Activated CD4-positive, alpha-beta T cell treated with anti-CD3 and anti-CD28 coated beads for 48 hours (primary cell): ENCODE measurements at regions not wholly inside any gene's neighbourhood (a gene's known extent, or its start where the extent isn't known, plus 50 kb on each side); places are given as distances from the start of the nearest gene placed in this dataset.
A peak's percentile ranks its signal among the peaks of the same experiment; 100 is the strongest.

Experiments
- DNase-seq: peaks from one replicate; pipeline ENCODE4 v3.0.0-alpha.2; 2020

DNA sequence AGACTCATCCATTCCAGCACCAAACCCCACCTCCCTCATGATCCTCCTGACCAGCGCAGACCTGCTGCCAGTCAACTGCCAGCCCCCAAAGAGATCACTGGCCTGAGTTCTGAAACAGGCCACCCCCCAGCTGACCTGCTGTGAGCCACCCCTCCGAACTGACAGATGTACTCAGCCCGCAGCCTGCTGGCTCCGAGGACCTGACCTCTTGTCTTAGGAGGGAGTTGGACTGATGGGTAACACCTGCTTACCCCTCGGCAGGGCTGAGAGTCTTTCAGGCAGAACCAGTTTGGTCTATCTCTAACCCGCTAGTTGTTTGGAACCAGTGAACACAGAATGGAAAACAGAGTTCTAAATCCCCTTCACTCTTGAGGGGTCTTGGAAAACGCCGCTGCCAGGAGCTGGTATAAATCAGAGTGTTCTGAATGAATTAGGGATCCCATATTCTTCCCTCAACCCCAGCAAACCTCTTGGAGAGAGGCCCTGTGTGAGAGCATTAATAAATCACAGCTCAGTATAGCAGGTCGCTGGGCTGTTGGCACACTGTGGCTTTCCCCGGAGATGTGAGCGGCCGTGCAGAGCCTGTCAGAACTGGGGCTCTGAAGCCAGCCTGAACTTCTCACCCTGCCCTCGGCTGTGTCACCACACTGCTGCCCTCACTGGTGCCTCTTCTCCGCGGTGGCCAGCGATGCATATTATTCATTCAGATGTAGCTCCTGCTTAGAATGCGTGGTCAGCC lies 165.1 kb upstream of the NCAM1 start:
- DNase-seq = no peak

DNA sequence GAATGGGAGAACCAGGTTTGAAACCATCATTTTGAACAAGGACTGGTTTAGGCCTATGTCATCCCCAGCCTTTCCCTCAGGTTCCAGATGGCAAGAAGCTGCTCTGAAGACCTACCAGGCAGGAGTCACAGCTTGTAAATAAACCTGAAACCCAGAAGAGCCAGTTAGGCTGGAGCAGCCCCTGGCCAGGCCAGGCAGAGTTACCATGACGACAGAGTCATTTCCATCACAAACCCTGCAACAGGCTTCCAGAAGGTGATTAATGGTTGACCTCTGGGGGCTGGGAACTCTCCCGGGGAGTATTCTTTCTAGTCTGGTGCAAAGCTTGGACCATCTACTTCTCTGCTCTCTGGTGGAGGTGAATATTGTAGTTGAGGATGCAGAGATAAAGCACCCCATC lies 164.1 kb upstream of the NCAM1 start:
- no peak for DNase-seq

DNA sequence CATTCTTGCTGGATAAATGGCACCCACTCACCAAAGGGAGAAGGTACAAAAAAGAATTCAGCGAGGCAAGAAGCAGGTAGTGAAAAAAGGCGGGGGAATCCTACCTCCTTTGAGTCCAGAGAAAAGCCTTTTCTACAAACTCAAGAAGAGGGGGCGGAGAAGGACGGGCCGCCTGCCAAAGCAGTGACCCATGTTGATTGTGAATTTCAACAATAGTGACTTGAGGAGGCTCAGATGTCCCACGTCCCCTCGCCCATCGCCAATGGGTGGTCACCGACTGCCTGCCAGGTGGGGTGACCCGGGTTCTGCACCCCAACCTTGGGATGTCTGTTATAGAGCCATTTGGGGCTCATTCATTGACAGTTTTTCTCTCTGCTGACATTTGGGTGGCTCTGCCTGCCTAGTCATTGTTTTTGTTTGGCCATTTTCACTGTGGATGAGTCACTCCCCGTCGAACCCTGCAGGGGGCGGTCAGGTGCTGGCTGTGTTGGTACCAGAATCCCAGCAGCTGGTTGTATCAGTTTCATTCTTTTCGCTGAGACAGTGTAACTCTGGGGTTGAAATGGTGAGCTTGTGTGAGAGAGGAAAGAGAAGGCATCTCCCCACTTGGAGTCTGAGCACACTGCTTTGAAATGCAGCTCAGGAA lies 163.4 kb upstream of the NCAM1 start:
- DNase-seq = peak; percentile 49

DNA sequence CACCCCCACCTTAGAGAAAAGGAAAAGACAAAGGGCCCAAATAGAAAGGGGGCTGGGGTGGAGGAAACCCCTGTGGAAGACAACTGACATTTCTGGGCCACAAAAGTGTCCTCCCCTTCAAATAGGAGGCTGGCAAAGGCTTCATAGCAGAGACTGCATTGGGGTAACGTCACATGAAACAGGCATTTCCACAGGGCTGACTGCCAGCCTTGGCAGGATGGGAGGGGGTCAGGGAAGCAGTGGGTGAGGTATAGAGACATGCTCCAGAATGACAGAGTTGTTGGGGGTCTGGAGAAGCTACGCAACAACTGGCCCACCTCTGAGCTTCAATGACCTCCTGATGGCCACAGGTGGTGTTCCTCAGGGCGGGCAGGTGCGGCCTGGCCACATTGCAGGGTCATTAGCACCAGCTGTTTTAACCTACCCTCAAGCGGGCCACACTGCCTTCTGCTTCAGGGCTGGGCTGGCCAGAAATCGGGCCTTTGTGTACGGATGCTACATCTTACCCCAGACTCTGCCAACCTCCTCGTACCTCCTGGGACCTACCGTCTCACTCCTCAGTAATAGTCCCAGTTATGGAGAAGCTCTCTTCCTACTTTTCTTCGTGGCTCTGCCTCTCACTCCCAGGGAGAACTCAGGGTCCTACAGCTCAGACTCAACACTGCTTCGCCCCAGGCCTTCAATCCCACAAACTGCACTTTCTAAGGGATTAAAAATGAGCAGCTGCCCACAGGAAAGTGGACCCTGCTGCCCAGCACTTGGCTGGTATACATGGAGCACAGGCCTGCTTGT lies 160.0 kb upstream of the NCAM1 start:
- DNase-seq = no peak

DNA sequence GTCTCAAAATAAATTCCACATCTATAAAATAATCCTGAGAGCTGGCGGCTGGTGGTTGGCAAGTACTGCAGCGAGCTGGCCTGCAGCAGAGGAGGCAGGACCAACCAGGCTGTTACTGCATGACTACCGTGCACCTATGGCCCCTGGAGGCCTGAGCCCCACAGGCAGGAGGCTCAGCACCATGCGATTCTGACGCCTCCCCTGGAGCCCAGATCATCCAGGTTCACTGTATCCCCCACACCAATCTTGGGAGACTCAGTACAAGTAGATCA lies 159.5 kb upstream of the NCAM1 start:
- no peak for DNase-seq

DNA sequence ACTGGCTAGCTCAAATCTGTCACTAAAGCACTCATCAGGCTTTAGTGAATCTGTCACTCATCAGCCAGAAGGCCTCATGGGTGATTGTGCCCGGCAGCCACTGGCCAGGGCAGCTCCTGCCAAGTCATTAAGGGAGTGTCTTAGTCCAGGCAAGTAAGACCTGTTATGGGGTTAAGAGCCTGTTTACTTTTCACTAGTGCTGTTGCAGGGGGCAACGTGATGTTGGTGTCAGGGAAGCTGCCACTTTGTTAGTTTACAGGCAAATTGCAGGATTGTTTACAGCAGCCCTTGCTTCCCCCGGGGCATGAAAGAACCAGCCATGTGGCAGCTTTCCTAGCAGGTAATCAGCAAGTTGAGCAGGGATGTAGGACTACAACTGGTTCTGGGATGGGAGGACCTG lies 155.6 kb upstream of the NCAM1 start:
- no peak for DNase-seq

DNA sequence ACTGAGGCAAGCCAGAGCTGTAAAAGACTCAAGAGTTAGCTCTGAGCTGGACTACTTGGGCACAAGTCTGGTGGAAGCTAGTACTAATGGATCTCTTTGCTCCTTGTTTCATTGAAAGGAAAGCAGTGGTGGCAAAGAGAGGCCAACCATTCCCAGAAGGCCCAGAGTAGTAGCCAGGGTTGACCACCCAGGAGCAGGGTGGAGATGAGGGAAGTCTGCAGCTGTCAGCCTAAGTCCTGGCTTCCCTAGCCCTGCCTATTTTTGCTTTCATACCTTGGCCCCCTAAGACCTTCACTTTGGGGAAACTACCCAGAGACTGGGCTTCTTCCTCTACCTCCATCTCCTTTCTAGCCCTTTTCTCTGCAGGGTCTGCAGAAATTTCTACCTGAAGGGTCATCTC lies 155.0 kb upstream of the NCAM1 start:
- DNase-seq = no peak

DNA sequence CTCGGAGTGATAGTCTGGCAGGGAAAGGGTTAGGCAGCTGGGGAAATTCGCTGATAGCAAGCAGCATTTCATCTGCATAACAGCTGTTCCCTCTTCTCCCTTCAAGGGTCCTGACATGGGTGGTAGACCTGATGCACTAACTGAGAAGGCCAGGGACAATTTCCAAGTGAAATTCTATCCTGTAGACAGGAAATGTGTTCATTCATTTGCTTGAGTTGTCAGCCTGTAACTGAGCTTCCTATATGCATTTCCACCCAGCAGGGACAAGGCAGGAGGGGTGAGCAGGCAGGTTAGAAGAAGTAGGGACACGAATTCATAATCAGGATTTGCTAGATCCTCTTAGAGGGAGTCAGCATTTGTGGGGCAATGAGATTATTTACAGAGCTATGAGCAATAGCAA lies 154.3 kb upstream of the NCAM1 start:
- DNase-seq = no peak

DNA sequence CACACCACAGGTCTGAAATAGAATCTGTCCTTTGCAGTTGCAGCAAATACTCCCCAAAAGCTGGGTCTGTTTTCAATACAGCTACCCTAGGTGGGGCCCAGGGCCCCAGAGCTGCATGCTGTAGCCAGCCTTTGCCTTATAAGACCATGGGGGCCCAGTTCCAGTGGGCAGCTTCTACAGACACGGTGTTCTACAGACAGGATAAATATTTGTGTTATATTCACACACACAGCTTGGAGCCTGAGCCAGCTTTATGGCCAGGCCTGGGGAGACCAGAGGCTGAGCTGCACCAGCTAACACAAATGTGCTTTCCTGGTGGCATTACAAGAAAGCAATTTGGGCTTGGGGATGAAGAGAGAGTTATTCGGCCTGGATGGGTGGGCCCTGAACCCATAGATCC lies 151.8 kb upstream of the NCAM1 start:
- DNase-seq = no peak

DNA sequence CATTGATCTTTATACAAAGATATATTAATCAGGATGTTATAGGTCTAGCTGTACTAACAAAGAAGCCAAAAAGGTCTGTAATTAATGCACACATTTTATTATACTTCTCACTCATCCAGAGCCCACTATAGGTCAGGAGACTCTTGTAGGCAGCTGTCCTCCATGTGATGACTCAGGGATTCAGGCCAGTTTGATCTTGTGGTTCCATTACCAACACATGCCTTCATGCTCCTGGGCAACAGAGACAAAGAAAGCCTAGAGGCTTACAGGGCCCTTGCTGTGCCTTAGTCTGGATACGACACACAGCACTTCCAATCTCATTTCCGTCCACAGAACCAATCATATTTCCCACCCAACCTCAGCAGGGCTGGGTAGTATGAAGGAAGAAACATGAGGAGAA lies 150.3 kb upstream of the NCAM1 start:
- DNase-seq = no peak

DNA sequence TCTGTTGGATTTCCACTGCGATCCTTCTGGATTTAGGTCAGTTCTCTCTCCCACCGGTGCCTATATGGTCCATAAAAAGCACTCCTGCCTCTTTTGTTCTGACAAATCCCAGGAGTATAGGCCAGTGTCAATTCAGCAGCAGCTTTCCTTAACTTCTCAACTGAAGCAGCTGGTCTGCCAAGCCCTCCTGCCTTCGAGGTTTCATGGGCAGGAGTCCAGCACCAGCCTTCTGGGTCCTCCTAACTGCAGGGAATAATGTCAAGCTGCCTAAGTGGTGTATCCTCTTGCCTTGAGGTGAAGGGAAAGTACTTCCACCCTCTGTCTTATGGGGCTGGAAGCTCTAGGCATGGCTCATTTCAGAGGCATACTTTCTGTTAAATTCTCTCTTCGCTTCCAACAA lies 149.4 kb upstream of the NCAM1 start:
- DNase-seq = no peak

DNA sequence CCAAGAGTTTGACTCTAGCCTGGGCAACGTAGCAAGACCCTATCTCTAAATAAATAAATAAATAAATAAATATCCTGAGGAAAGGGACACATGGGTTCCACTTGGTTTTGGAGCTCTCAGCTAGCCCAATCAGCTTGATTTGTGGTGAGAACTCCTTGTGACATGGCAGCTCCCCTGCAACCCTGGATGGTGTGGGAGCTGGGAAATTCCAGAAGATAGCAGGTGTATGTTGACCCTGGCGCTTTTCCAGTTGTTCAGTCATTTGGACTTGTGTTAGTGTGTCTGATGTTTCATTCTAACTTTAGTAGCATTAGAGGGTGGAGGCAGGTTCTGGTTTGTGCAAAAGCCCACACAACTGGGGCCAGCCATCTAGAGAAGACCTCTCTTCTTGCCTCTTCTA lies 148.5 kb upstream of the NCAM1 start:
- DNase-seq = no peak

DNA sequence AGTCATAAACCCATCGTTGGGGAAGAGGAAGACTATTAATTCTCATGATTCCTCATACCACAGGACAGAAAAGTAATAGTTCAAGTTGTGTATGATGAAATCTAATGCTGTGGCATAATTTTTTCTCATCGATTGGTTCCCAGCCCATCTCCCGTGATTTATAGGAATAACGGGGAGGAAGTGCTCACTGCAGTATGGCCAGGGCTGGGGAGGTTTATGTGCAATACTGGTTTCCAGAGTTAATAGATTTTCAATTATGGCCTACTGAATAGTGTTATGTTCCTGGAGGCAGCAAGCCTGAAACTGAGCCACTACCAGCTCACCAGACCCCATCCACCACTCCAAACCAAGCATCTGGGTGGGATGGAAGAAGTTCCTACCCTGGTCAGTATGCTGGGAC lies 147.1 kb upstream of the NCAM1 start:
- no peak for DNase-seq

DNA sequence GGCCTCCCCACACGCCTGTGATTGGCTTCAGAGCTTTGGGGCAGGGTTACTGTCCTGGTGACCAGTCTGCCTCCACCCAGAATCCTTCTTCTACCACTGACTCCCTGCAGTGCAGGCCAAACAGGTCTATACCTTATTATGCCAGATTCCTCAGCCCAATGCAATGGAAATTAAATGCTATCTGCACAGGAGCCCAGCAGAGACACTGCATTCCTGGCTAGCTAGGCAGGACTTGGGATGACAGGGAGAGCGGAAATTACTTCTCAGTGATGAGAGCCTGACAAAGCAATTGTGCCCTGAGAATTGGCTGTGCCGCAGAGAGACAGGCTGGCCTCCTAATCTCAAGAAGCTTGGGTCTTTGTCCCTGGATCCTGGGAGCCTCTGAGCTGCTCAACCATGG lies 143.8 kb upstream of the NCAM1 start:
- DNase-seq = no peak

DNA sequence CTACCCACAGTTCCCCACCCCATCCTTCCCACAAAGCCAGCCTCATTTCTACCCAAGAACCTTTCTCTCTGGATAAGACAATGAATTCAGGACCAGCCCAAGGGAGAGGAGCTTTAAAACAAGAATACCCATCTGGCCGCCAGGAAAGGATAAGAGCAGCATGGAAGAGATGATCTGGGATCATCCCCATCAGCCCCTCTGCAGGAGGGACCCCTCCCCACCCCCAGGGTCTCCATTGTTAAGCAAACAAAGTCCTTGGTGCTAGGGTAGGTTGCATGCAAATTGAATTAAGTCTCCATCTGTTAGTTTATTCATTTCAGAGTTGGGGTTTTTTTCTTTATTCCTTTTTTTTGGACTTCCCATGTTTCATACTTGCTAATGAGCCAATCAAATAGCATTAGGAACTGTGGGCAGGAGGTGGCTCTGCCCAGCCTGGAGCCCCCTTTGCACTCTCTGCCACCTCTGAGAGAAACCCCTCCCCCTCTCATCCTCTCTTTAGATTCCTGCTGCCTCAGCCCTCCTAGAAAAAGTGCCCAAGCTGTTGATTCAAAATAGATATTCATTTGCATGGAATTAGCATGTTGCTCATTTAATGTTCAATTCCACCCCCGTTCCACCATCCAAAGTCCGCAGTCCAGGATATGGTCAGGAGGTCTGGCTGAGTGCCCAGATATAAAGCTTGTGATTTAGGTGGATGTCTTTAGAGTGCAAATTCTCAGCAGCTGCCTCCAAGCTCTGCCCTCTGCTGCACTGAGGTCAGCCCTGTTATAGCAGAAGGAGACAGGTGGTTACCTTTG lies 138.5 kb upstream of the NCAM1 start:
- DNase-seq = no peak

DNA sequence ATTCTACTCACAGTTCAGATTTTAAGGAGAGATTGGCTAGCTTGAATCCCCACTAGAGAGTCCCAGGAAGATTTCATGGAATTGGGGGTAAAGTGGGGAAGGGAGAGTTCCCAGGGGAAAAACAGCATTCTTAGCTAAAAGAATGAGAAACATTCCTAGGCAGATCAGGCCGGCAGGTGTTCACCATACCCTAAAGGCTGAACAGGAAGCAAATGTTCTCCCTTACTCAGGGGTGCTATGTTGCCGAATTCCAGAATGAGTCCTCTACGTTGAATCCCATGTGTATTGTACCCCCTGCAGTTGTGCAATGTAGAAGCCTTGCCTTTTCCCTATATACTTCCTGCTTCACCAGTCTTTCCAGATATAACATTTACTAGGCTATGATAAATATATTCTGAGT lies 135.2 kb upstream of the NCAM1 start:
- DNase-seq = no peak

DNA sequence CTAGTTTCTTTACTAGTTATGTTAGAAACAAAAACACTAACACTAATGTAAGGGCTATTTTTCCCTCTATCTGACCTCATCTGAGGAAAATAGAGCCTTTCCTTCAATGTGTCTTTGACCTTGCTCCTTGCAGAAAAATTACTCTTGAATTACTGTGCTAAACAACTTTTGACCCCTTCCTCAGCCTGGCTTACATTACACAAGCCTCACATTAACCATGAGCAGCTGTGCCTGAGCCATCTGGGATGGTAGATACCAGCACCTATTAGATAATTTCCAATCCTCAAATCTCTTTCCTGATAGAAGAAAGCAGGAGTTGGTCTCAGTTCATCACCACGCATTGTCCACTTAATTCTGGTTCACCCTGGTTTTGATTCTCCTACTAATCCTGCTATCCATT lies 134.4 kb upstream of the NCAM1 start:
- DNase-seq = no peak

DNA sequence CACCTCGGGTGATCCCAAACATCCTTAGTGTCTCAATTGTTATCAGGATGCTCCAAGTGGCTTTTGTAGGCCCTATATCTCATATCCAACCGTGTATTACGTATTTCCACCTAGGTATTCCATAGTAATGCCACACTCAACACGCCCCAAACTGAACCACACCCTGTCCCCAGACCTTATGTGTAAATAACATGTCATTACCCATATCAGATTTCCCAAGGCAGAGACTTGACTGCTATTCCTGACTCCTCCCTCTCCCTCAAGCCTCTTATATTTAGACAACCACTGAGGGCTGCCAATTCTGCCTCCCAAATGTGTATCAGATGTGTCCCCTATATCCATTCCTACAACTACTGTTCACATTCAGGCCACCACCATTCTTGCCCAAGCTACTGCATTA lies 132.8 kb upstream of the NCAM1 start:
- no peak for DNase-seq

DNA sequence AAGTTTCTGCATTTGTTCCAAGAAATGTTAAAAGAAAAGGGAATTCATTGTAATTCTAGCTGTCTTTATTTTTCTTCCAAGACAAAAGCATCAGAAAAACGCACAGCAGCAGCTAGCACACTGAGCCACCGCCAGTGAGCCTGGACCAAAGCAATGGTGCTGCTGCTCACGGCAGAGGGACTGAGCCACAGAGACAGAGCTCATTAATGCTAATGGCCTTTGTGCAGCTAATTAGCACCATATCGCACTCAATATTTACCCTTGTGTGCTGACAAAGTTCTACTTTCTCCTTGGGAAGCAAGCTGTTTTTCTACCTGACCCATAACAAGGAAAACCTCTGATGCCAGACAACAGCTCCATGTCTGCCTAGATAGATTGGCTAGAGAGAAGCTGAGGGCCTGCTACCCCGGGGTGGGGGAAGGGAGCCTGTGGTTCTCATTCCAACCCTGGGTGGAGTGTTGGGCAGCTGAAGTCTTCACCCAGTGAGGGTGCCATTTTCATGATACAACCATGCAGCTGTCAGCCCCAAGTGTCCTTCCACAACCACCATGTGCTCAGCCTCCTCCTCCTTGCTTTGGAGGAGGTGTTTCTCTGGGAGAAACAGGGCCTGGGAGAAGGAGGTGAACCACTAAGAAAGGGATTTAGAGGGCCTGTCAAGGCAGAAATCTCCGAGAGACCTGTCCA lies 131.1 kb upstream of the NCAM1 start:
- DNase-seq = no peak

DNA sequence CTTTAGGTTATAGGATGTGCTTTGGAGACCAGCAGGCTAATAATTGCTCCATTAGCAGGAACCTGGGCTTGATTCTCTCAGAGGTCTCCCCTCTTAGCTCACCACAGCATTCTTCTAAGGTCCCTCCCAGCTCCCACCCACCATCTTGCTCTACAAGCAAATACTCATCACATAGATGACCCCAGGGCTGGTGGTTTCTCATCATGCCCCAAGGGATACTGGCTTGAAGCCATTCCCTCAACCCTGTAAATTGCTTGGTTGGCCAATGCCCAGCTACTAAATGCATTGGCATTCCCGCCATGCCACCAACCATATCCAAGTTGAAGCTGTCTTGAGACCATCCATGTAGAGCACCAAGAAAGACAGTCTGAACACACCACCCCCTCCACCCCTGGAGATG lies 130.2 kb upstream of the NCAM1 start:
- no peak for DNase-seq

DNA sequence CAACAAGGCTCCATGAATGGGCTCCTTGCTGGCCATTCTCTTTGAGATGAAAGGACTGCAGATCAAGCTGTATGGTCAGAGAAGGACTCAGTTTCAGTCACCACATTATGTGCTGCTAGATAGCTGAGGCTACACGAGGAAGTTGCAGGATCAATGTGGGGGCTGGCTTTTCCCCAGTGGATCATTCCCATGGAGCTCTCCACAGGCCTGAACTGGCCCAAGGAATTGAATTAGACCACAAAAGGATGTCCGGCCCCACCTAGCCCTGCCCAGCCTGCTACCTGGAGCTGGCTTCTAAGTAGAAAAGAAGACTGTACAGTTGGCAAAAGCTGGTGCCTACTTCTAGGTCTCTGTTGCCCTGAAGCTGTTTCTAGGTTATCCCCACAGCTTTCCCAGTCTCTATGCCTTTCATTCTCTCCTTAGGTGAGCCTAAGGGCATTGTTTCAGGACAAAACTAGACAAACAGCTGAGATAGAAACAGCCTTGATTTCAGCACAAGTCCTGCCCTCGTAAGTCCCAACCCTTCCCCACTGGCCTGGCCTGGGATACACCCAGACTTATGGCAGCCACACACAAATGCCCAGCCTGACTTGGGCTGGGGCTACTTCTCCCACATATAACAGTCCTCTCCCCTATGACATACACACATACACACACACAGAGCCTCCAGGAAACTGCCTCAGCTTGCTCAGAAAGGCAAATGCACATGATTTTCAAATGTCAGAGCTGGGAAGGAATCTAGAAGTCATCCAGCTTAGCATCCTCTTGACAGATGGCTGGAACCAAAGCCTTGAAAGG lies 129.1 kb upstream of the NCAM1 start:
- DNase-seq = no peak

DNA sequence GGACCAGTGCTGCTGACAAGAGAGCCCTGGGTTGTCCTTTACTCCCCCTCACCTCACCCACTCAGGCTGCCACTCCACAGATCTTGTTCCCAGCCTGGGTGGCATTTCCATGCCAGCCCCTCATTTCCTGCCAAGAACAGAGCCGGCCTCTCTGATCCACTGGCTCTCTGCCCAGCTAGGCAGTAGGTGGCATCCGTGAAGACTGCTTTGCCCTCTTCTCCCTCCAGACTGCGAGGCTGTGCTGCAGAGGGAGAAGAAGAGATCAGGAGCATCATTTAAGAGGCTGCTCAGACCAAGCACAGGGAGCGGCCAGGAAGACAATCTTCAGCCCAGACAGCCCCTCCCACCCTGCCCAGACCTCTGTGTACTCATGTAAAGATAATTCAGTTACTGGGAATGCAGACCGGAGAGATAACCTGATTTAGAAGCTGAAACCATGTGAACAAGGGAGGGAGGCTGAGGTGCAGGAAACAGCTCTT lies 126.9 kb upstream of the NCAM1 start:
- no peak for DNase-seq
